ENCODE measurements at regions not wholly inside any gene's neighbourhood (a gene's known extent, or its start where the extent isn't known, plus 50 kb on each side); places are given as distances from the start of the nearest gene placed in this dataset.

- no peak for DNase-seq (ENCODE audit: low spot score)
Measured at GRCh38 chr11:109285465-109285864, 136.5 kb upstream of the C11orf87 start.

GRCh38 chr11:109291553-109291952 lies 130.4 kb upstream of the C11orf87 start:
- DNase-seq (ENCODE audit: low spot score): no peak

- no peak for DNase-seq (ENCODE audit: low spot score)
Measured at GRCh38 chr11:109298865-109299264, 123.1 kb upstream of the C11orf87 start.

DNA sequence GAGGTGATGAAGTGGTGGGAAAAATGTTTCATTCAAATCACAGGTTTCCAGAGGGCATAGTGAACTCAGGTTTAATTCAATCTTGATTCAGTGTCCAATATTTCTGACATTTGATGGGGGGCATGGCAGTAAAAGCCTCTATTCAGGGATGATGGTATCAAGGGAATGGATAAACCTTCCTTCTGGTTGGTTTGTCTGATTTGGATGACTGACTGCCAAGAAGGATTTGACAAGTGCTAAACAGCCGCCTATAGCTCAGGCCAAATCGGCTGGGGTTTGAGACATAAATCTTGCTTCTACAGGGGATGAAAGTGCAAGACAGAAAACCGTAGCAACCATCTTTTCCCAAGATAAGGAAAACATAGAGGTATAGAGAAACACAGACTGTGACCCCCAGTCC lies 121.8 kb upstream of the C11orf87 start:
- DNase-seq (ENCODE audit: low spot score): no peak

GRCh38 chr11:109302591-109303334 lies 119.2 kb upstream of the C11orf87 start:
- DNase-seq (ENCODE audit: low spot score): no peak

- DNase-seq (ENCODE audit: low spot score): no peak
Measured at GRCh38 chr11:109303342-109303741, 118.6 kb upstream of the C11orf87 start.

- no peak for DNase-seq (ENCODE audit: low spot score)
Measured at GRCh38 chr11:109304159-109304558, 117.8 kb upstream of the C11orf87 start.

GRCh38 chr11:109305009-109305408 lies 117.0 kb upstream of the C11orf87 start:
- no peak for DNase-seq (ENCODE audit: low spot score)

GRCh38 chr11:109306322-109306721 lies 115.7 kb upstream of the C11orf87 start:
- DNase-seq (ENCODE audit: low spot score): no peak

DNA sequence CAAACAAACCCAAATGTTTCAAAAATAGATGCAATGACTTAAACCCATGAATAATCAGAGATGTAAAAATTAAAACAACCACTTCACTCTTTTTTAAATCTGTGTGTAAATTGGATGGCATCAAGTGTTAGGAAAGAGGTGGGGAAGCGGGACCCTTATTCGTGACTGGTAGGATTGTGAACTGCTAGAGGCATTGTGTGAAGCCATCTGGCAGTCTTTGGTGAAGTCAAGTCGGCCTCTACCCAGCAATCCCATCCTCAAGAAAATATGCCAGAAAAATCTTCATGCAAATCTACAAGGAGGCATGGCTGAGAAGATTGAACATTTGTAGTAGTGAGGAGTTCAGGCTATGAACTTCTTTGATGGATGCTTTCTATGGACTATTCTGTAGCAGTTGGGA lies 114.6 kb upstream of the C11orf87 start:
- DNase-seq (ENCODE audit: low spot score): no peak

GRCh38 chr11:109308551-109308950 lies 113.4 kb upstream of the C11orf87 start:
- DNase-seq (ENCODE audit: low spot score): no peak

- DNase-seq (ENCODE audit: low spot score): no peak
Measured at GRCh38 chr11:109309153-109309552, 112.8 kb upstream of the C11orf87 start.

GRCh38 chr11:109317726-109318125 lies 104.3 kb upstream of the C11orf87 start:
- DNase-seq (ENCODE audit: low spot score): no peak

GRCh38 chr11:109320595-109320994 lies 101.4 kb upstream of the C11orf87 start:
- DNase-seq (ENCODE audit: low spot score): no peak

DNA sequence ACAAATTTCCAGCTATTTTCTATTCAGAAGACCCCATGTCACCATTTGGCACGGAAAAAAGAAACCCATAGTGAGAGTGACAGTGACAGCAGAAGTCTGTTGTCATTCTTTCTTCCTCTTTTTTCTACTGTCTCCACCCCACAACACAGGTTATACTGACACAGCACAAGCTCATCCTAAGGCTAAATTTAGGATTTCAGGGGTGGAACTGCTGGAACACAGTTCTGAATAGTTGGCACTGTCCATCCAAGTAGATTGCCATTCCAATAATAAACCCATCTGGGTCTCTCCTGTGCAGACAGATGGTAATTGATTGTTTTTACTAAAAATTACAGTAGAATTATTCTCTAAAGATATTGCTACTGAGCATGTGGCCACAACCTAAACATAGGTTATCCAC lies 95.2 kb upstream of the C11orf87 start:
- DNase-seq (ENCODE audit: low spot score): no peak

GRCh38 chr11:109329716-109330115 lies 92.3 kb upstream of the C11orf87 start:
- no peak for DNase-seq (ENCODE audit: low spot score)

DNA sequence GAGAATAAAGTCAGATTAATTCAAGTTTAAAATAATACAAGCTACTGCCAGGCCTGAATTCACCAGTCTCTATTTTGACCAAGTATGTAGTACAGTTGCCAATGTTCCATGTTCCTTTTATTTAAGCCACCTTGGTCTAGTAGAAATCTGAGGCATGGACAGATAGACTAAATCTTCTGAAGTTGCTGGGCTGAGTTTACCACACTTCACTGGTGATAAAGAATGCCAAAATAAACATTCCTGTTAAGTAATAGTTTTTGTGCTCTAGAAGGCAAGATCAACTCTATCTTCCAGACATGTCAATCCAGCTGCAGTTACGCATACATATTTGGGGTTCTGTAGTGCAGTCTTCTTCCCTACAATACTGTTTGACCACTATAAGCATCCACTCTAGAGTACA lies 83.9 kb upstream of the C11orf87 start:
- no peak for DNase-seq (ENCODE audit: low spot score)

DNA sequence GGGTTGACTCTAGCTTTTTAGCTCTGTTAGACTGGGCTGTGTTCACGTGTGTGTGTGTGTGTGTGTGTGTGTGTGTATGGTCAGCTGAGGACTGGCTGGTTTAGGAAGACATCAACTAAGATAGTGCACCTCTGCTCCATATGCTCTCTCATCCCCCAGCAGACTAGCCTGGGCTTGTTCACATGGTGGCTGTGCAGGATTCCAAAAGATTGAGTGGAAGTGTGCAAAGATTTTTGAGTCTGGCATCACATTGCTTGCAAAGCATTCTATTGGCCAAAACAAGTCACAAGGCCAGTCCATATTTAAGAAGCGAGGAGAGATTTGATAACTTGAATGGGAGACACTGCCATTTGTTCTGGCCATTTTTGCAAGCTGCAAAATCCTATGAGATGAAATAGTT lies 79.7 kb upstream of the C11orf87 start:
- DNase-seq (ENCODE audit: low spot score): no peak

DNA sequence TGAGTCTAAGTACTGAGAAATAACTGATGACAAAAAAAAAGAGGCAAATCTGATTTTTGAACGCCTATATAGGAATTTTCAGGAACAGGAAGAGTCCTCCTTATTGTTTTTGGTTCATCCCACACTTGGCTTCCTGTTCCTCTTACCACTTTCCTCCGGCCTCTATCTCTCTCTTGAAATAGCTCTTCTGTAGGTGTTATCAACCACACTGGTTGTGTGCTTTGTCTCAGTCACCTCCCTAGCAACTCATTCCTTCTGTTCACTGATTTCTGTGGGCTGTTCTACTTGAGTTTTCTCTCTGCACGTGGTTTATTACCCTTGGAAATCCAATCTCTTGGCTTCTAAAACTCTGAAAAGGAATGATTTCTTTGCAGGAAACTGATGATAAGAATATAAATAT lies 78.7 kb upstream of the C11orf87 start:
- DNase-seq (ENCODE audit: low spot score): no peak

GRCh38 chr11:109347304-109347703 lies 74.7 kb upstream of the C11orf87 start:
- no peak for DNase-seq (ENCODE audit: low spot score)

GRCh38 chr11:109349276-109350080 lies 72.5 kb upstream of the C11orf87 start:
- DNase-seq (ENCODE audit: low spot score): no peak

GRCh38 chr11:109350091-109350490 lies 71.9 kb upstream of the C11orf87 start:
- no peak for DNase-seq (ENCODE audit: low spot score)

DNA sequence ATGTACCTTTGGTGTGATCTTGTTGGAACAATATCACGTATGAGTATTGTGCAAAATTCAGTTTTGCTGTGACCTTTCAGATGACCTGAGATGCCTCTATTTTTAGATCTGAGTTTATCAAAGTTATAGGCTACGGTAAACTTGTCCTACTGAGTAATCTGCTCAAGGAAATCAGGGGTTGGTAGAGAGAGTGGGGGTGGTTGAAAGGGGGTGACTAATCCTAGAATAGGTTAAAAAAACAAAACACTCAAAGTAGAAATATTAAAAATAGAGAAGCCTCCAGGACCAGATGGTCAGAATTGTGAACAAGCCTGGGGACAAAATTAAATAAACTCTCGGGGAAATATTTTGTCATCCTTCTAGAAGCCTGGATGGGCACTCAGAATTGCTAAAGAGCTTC lies 59.9 kb upstream of the C11orf87 start:
- DNase-seq (ENCODE audit: low spot score): no peak

GRCh38 chr11:109363682-109364081 lies 58.3 kb upstream of the C11orf87 start:
- no peak for DNase-seq (ENCODE audit: low spot score)

Data from HuH-7 (cell line).